Endothelial cell (in vitro differentiated cells): ENCODE measurements at regions not wholly inside any gene's neighbourhood (a gene's known extent, or its start where the extent isn't known, plus 50 kb on each side); places are given as distances from the start of the nearest gene placed in this dataset.
A peak's percentile ranks its signal among the peaks of the same experiment; 100 is the strongest.

Experiments used
- DNase-seq: peaks from one replicate; pipeline ENCODE4 v3.0.0; 2021; ENCODE audit warnings: low spot score
- H3K27ac Mint-ChIP-seq: one replicate; pipeline ENCODE4 v1.8.0; 2021; ENCODE audit warnings: mixed read lengths, inconsistent platforms; ENCODE audit not compliant: unreplicated experiment
- H3K27me3 Mint-ChIP-seq: one replicate; pipeline ENCODE4 v1.8.0; 2021; ENCODE audit warnings: mild to moderate bottlenecking, moderate library complexity, mixed read lengths, inconsistent platforms; ENCODE audit not compliant: unreplicated experiment
- H3K36me3 Mint-ChIP-seq: one replicate; pipeline ENCODE4 v1.8.0; 2021; ENCODE audit warnings: mild to moderate bottlenecking, low read depth, mixed read lengths, inconsistent platforms; ENCODE audit not compliant: unreplicated experiment
- H3K4me1 Mint-ChIP-seq: one replicate; pipeline ENCODE4 v1.8.0; 2021; ENCODE audit warnings: mild to moderate bottlenecking, mixed read lengths, inconsistent platforms; ENCODE audit not compliant: unreplicated experiment
- H3K4me3 Mint-ChIP-seq: one replicate; pipeline ENCODE4 v1.8.0; 2021; ENCODE audit warnings: mild to moderate bottlenecking, mixed read lengths, inconsistent platforms; ENCODE audit not compliant: unreplicated experiment
- H3K9me3 Mint-ChIP-seq: one replicate; pipeline ENCODE4 v1.8.0; 2021; ENCODE audit warnings: mixed read lengths, inconsistent platforms; ENCODE audit not compliant: unreplicated experiment
- TF ChIP-seq, protein P1 (sequence below): fragments of 200-600 bp; sonication (generic); IDR thresholded peaks from one replicate; pipeline ENCODE4 v1.5.0; 2021; ENCODE audit warnings: antibody characterized with exemption; ENCODE audit not compliant: unreplicated experiment

DNA sequence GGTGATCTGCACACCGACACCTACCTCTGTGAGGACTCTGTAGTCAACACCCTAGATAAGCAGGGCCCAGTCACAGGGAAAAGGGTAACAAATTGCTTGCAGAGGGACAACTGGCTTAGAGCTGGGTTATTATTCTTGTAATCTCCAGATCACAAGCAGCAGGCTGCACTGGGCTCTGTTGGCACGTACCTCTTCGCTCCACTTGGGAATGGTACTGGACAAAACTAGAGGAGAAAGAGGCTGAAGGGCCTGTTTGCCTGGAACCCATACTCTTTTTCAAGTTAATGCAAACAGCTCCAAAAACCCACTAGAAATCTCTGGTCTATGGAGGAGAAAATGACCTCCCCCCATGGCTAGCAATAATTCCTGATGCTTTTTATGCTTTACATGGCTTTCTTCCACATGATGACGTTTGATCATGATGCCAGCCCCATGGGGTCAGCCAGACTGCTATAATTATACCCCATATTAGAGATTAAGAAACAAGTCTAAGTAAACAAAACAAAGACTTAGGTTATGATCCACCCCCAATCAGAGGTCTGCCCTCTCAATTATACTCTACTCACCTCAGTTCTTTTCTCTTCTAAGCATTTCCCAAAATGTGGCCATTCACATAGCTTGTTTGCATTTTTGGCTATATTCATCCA, 190.0 kb downstream of the UNC5CL start:
- Mint-ChIP-seq H3K36me3 (no peaks in the 10 kb centered on the region), H3K27me3 (no peaks in the 10 kb centered on the region), H3K4me3 (no peak overlapping the region), H3K27ac (no peak overlapping the region), H3K4me1 (peaks cover 10% of the 10 kb centered on the region), H3K9me3 (no peaks in the 10 kb centered on the region)
- DNase-seq, result no peak
- TF ChIP-seq, protein P1, sequence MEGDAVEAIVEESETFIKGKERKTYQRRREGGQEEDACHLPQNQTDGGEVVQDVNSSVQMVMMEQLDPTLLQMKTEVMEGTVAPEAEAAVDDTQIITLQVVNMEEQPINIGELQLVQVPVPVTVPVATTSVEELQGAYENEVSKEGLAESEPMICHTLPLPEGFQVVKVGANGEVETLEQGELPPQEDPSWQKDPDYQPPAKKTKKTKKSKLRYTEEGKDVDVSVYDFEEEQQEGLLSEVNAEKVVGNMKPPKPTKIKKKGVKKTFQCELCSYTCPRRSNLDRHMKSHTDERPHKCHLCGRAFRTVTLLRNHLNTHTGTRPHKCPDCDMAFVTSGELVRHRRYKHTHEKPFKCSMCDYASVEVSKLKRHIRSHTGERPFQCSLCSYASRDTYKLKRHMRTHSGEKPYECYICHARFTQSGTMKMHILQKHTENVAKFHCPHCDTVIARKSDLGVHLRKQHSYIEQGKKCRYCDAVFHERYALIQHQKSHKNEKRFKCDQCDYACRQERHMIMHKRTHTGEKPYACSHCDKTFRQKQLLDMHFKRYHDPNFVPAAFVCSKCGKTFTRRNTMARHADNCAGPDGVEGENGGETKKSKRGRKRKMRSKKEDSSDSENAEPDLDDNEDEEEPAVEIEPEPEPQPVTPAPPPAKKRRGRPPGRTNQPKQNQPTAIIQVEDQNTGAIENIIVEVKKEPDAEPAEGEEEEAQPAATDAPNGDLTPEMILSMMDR, result no peak

- TF ChIP-seq, protein P1, result no peak
- Mint-ChIP-seq H3K27me3 (no peaks in the 10 kb centered on the region), H3K4me3 (no peak overlapping the region), H3K9me3 (no peaks in the 10 kb centered on the region), H3K27ac (no peak overlapping the region), H3K36me3 (no peaks in the 10 kb centered on the region), H3K4me1 (peaks cover 16% of the 10 kb centered on the region)
- DNase-seq, result no peak
Measured at GRCh38 chr6:40848038-40848437, 191.0 kb downstream of the UNC5CL start.

GRCh38 chr6:40845553-40845952, 193.5 kb downstream of the UNC5CL start:
- TF ChIP-seq, protein P1, result peak; percentile 70
- Mint-ChIP-seq H3K27me3 (no peaks in the 10 kb centered on the region), H3K27ac (no peak overlapping the region), H3K4me1 (peaks cover 16% of the 10 kb centered on the region), H3K4me3 (no peak overlapping the region), H3K36me3 (no peaks in the 10 kb centered on the region), H3K9me3 (no peaks in the 10 kb centered on the region)
- DNase-seq, result peak; percentile 67

DNA sequence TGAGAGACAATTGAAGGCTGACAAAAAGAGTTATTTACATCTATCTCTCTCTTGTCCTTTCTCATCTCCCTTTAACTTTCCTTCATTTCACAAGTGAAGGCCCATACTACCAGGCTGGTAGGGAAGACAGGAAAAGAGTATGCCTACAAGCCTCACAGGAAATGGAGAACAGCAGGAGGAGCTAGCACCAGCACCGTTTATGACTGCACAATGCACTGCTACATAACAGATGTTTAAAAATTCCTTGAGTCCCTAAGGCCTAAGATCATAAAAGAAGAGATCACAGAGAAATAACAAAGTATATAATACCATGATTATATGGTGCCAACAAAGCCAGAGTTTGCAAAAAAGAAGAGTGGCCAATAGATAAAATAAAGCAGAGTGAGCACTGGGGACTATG, 194.8 kb downstream of the UNC5CL start:
- Mint-ChIP-seq H3K36me3 (no peaks in the 10 kb centered on the region), H3K27ac (no peak overlapping the region), H3K4me3 (no peak overlapping the region), H3K4me1 (peaks cover 16% of the 10 kb centered on the region), H3K27me3 (no peaks in the 10 kb centered on the region), H3K9me3 (no peaks in the 10 kb centered on the region)
- TF ChIP-seq, protein P1, result no peak
- DNase-seq, result no peak

DNA sequence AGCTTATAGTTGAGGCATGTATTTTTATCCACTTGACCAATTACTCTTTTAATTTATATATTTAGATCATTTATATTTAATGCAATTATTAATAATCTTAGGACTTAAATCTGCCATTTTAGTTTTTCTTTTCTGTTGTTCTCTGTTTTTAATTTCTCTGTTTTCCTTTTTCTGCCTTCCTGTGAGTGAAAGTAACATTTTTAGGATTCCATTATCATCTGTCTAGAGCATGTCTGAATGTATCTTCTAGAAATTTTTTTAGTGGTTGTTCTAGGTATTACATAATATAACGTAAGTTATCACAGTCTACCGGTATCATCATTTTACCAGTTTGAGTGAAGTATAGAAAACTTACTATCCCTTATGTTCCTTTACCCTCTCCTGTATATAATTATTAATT, 197.3 kb downstream of the UNC5CL start:
- Mint-ChIP-seq H3K36me3 (no peaks in the 10 kb centered on the region), H3K4me3 (no peak overlapping the region), H3K27ac (no peak overlapping the region), H3K4me1 (peaks cover 16% of the 10 kb centered on the region), H3K27me3 (no peaks in the 10 kb centered on the region), H3K9me3 (no peaks in the 10 kb centered on the region)
- TF ChIP-seq, protein P1, result peak; percentile 57
- no peak for DNase-seq
